HG02610 (cell line): ENCODE measurements at regions not wholly inside any gene's neighbourhood (a gene's known extent, or its start where the extent isn't known, plus 50 kb on each side); places are given as distances from the start of the nearest gene placed in this dataset.

Experiments used
- ATAC-seq: cut with Tn5 transposase; IDR thresholded peaks from one replicate; pipeline ENCODE4 v1.9.1; 2021; ENCODE audit warnings: mild to moderate bottlenecking, moderate library complexity; ENCODE audit not compliant: unreplicated experiment

- ATAC-seq: no peak
Measured at GRCh38 chr21:29228306-29228705, 70.4 kb upstream of the BACH1 start.

GRCh38 chr21:29230551-29231261, 68.0 kb upstream of the BACH1 start:
- ATAC-seq: no peak

- no peak for ATAC-seq
Measured at GRCh38 chr21:29231756-29232529, 66.8 kb upstream of the BACH1 start.

DNA sequence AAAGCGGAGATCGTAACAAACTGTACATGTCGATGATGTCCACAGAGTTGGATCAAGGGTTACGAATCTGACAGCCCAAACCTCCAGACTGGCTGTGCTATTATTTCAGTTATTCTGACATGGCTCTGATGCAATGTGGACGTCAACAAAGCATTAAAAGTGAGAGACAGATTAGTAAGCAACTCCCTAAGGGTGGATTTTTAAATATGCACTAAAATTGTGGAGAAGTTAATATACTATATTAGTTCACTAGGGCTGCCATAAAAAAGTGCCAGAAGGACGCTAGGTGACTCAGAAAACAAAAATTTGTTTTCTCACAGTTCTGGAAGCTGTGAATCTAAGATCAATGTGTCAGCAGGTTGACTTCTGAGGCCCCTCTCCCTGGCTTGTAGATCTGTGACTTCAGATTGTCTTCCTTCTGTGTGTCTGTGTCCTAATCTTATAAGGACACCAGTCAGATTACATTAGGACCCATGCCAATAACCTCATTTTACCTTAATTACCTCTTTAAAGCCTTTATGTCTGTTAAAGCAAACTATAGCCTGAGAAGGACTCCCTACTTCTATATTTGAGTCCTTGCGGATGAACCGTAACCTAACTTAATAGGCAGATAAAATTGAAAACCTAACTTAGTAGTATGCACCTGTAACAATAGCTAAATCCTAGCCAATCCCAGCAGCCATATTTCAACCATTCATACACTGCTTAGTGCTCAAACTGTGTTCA, 66.0 kb upstream of the BACH1 start:
- ATAC-seq: no peak

DNA sequence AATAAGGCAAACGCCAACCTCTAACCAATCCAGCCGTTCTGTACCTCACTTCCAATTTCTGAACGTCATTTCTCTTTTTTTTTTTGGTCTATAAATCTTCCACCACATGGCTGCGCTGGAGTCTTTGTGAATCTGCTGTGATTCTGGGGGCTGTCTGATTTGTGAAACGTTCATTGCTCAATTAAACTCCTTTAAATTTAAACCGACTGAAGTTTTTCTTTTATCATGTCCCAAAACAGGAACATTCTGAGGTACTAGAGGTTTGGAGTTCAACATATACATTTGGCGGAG, 65.5 kb upstream of the BACH1 start:
- no peak for ATAC-seq

DNA sequence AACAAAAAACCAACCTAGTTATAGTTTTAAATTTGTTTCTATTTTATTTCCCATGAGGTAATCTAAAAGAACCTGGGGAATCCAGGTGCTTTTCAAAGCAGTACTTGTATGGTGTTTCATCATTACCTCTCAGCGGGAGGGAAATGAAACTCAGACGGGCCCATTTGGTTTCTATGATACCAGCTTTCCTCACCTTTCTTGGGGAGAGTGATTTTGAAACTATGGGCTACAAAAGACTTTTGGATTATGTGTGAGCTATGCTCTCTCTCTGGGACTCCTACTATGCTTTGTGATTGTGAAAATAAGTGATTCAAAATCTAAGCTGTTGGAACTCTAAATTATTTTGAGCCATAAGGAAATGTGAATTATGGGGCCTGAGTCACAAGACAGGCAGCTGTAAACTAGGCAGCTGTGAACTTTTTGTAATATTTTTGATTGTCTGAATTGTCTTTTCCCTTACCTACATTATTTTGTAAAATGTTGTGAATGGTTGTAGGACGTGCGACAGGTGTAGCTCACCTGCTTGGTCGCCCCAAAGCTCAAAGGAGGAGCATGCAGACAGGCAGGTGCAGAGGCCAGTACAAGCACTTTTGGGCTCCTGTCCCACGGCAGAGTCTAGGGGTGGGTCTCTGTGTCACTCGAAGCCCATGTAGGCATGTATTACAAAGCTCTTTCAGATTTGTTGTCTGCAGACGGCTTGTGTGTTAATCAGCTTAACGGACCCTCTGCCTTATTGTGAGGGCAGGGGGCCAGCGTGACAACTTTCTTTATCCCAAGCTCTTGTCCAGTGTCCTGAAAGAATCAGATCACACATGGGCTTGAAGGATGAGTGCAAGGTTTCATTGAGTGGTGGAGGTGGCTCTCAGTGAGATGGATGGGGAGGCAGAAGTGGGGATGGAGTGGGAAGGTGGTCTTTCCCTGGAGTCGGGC, 64.8 kb upstream of the BACH1 start:
- ATAC-seq: peak; percentile 62

- peak; percentile 66 for ATAC-seq
Measured at GRCh38 chr21:29235714-29236197, 63.0 kb upstream of the BACH1 start.

DNA sequence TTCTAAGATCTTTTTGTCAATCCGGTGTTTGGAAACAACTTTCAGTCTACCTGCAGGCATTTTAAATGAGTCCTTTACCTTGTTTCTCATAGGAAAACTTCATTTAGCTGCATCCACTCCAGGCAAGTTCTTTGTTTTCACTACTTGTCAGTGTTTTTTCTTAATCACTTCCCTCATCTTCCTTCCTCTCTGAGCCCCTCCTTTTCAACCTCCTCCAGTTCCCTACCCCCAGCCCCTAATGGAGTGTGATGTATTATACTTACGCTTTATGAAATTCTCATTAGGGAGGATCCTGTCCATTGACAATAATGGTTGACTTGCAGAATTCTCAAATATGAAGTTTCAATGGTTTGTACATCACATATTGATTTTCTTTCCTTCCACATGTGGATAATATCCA, 62.5 kb upstream of the BACH1 start:
- ATAC-seq: no peak

- ATAC-seq: no peak
Measured at GRCh38 chr21:29237110-29238052, 61.3 kb upstream of the BACH1 start.

GRCh38 chr21:29238053-29238966, 60.4 kb upstream of the BACH1 start:
- ATAC-seq: no peak

- no peak for ATAC-seq
Measured at GRCh38 chr21:29238967-29239290, 59.8 kb upstream of the BACH1 start.

DNA sequence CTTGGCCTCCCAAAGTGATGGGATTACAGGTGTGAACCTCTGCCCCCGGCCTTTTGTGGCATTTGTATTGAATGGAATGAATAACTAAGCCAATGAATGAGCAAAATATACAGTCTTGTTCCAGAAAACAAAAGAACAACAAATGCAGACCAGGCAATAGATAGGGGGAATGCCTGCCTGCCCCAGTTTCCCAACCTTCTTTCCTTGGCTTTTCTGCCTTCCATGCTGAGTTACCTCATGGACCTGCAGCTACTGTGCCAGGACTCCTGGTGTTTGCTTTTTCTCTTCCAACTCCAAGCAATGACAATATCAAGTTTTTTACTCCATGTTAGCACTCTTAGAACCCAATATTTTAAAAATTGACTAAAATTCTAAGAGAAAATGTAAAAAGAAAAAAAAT, 58.6 kb upstream of the BACH1 start:
- ATAC-seq: no peak

GRCh38 chr21:29242201-29242600, 56.5 kb upstream of the BACH1 start:
- no peak for ATAC-seq

GRCh38 chr21:29243188-29243587, 55.5 kb upstream of the BACH1 start:
- no peak for ATAC-seq

DNA sequence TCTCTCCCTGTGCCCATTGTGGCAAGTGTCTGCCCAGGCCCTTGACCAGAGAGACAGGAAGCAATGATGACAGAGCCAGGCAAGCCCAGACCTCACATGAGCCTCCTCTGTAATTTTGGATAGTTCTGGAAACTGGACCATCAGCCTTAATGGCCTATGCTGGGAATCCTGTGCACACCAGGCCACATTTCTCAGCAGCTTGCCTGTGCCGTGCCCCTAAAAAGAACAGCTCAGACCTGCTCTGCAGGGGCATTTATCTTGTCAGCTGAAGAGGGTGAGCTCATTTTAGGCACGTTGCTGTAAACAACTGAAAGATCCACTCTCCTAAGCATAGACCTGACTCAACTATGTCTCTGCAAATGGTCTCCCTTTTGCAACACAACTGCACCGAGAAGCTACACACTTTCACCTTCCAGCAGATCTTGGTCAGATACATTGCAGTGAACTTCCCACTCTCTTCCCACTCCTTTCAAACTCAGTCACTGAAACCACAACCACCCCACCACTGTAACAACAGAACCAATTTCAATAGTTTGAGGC, 53.5 kb upstream of the BACH1 start:
- ATAC-seq: peak; percentile 95

- no peak for ATAC-seq
Measured at GRCh38 chr21:29245863-29246262, 52.9 kb upstream of the BACH1 start.

DNA sequence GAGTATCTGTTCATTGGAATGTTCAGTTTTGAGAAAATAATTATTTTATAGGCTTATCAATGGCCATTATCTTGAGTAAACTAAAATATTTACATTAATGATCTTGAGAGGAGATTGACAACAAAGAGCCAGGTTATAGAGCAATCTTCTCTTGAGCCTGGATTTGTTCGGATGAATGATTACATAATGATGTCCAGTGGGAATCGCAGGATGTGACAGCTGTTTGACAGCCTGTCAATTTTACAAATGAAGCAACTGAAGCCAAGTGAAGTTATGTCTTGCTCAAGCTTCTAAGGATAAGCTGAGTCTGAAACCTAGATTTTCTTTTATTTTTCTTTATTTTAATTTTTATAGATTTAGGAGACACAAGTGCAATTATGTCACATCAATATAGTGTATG, 52.1 kb upstream of the BACH1 start:
- ATAC-seq: no peak

DNA sequence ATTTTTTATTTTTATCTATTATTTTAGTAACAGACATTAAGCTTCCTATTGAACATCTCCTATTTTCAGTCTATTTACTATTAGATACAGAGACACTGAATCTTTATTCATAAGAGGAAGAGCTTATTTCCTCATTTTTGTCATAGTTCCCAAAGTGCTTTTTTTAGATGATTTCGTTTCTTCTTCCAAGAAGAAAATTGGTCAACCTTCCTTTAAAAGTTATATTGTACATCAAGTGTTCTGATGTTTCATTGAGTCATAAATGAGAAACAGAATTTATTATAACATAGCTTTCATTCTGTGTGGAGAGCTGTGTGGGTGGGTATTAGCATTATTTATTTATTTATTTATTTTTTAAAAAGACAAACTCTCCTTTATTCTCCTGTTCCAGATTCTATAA, 50.6 kb upstream of the BACH1 start:
- ATAC-seq: no peak
